ENCODE measurements at regions not wholly inside any gene's neighbourhood (a gene's known extent, or its start where the extent isn't known, plus 50 kb on each side); places are given as distances from the start of the nearest gene placed in this dataset.

- no peak overlapping the region for H3K4me3 Mint-ChIP-seq
- H3K27ac Mint-ChIP-seq: no peak overlapping the region
- no peak for TF ChIP-seq CTCF (IDR thresholded peaks at IDR 0.05)
- ChIA-PET POLR2A (no interaction called here), CTCF (no interaction called here)
- DNase-seq: no peak
- intact Hi-C loops (cut with micrococcal nuclease): no loop called here
- no peaks in the 10 kb centered on the region for H3K36me3 Mint-ChIP-seq (ENCODE audit: low read depth)
- H3K4me1 Mint-ChIP-seq: no peaks in the 10 kb centered on the region
- peaks cover 8% of the 10 kb centered on the region for H3K27me3 Mint-ChIP-seq
- H3K9me3 Mint-ChIP-seq: no peaks in the 10 kb centered on the region
- ATAC-seq (ENCODE audit: low read depth): no peak
These were observed 108.7 kb downstream of the PLCE1 start for GRCh38 chr10:94102436-94102835.

DNA sequence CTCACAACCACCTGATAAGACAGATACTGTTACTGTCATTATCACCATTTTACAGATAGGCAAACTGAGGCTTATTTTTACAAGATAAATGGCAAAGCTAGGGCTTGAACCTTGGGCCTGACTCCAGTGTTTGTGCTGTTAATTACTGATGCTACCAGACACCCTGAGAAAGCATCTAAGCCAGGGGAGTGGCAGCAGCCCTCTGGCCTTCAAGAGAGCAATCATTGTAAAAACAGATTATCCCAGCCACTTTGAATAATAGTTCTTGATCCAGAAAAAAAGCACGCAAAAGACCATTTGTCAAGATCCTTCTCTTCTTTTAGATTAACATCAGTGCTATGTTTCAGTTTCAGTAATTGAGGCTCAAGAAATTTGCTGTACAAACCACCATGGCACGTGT is 109.5 kb downstream of the PLCE1 start:
- Mint-ChIP-seq H3K36me3 (ENCODE audit: low read depth) (no peaks in the 10 kb centered on the region), H3K9me3 (no peaks in the 10 kb centered on the region), H3K27me3 (peaks cover 8% of the 10 kb centered on the region), H3K4me1 (no peaks in the 10 kb centered on the region), H3K27ac (no peak overlapping the region), H3K4me3 (no peak overlapping the region)
- no peak for ATAC-seq (ENCODE audit: low read depth)
- intact Hi-C loops (cut with micrococcal nuclease): no loop called here
- CTCF ChIA-PET: no interaction called here
- DNase-seq: no peak
- POLR2A ChIA-PET: no interaction called here
- no peak for TF ChIP-seq CTCF (IDR thresholded peaks at IDR 0.05)

DNA sequence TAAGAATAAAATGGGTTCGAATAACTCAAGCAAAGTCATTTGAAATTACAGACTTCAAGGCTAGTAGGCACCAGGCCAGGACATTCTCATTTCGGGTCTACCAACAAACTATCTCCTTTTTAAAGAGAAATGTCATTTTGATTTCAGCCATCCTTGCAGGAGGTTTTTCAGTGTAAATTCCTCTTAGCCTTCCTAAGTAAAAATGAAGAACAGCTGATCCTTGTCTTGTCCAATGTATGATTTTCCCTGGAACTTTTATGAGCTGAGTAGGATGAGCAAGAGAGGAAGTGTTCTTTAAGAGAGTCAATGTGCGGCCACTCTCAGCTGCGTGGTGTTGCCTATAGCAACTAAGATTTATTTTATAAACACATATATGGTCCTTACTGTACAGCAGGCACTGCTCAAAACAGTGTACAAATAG is 110.1 kb downstream of the PLCE1 start:
- ChIA-PET POLR2A (no interaction called here), CTCF (no interaction called here)
- peaks cover 9% of the 10 kb centered on the region for H3K27me3 Mint-ChIP-seq
- intact Hi-C loops (cut with micrococcal nuclease): no loop called here
- H3K4me1 Mint-ChIP-seq: no peaks in the 10 kb centered on the region
- no peak overlapping the region for H3K4me3 Mint-ChIP-seq
- no peaks in the 10 kb centered on the region for H3K9me3 Mint-ChIP-seq
- no peak overlapping the region for H3K27ac Mint-ChIP-seq
- H3K36me3 Mint-ChIP-seq (ENCODE audit: low read depth): no peaks in the 10 kb centered on the region
- no peak for DNase-seq
- no peak for TF ChIP-seq CTCF (IDR thresholded peaks at IDR 0.05)
- no peak for ATAC-seq (ENCODE audit: low read depth)

DNA sequence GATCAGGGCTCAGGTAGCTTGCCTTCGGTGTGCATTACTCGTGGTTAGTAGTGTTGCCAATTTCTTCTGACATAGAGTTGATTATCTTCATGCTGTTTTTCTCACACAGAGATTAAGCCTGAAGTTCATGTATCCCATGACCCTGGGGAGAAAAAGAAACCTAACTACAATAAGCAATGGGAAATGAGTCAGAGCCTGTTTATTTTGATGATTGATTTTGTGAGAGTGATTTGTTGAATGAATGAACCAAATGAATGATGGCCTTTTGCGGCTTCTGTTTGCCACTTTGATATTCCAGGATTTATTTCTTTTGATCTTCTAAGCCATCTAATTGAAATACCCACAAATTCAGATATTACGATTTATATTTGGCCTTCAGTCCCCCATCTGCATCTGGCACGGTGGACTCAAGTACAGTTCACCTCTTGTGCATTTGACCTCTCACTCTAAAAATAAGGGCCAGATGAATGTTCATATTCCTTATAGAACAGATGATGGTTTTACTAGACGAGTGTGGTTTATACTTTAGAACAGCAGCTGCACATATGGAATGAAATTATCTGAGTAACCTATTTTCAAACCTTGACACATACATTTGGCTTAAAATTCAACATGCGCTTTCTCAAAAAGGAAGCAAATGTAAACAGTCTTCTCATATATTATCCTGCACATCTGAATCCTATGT is 110.7 kb downstream of the PLCE1 start:
- no peaks in the 10 kb centered on the region for H3K36me3 Mint-ChIP-seq (ENCODE audit: low read depth)
- ChIA-PET POLR2A (no interaction called here), CTCF (no interaction called here)
- no peak overlapping the region for H3K4me3 Mint-ChIP-seq
- no peak for ATAC-seq (ENCODE audit: low read depth)
- no peak overlapping the region for H3K27ac Mint-ChIP-seq
- TF ChIP-seq CTCF (IDR thresholded peaks at IDR 0.05): no peak
- no peaks in the 10 kb centered on the region for H3K9me3 Mint-ChIP-seq
- no peak for DNase-seq
- peaks cover 9% of the 10 kb centered on the region for H3K27me3 Mint-ChIP-seq
- intact Hi-C loops (cut with micrococcal nuclease): no loop called here
- no peaks in the 10 kb centered on the region for H3K4me1 Mint-ChIP-seq

DNA sequence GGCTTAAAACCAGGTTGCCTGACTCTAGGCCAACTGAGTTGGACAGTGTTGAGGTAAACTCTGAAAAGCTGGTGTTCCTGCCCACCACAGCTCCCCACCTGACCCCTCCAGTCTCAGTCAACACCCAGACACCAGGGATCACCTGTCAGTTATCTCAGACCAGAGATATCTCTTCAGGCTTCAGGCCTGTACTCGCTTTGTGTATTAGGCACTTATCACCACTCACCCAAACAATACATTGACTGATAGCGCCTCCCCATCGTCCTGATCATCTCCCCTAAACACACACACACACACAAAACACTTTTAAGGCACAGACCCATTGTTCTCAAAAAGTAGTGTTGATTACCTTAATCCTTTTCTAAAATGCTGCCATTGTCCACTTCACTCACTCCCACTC is 111.5 kb downstream of the PLCE1 start:
- intact Hi-C loops (cut with micrococcal nuclease): no loop called here
- Mint-ChIP-seq H3K9me3 (no peaks in the 10 kb centered on the region), H3K4me1 (no peaks in the 10 kb centered on the region), H3K27ac (no peak overlapping the region), H3K4me3 (no peak overlapping the region), H3K27me3 (peaks cover 4% of the 10 kb centered on the region), H3K36me3 (ENCODE audit: low read depth) (no peaks in the 10 kb centered on the region)
- TF ChIP-seq CTCF (IDR thresholded peaks at IDR 0.05): no peak
- DNase-seq (no peak), ATAC-seq (ENCODE audit: low read depth) (no peak)
- ChIA-PET POLR2A (no interaction called here), CTCF (no interaction called here)

Data from activated B cell treated with CpG ODN at 0.5 μM for 24 hours (primary cell).